HCT116 (cell line): ENCODE measurements at regions not wholly inside any gene's neighbourhood (a gene's known extent, or its start where the extent isn't known, plus 50 kb on each side); places are given as distances from the start of the nearest gene placed in this dataset.

ENCODE experiments used
- POLR2A ChIP-seq: IDR thresholded peaks from 2 replicates; pipeline ENCODE4 v1.7.0; 2011; ENCODE audit warnings: borderline replicate concordance; ENCODE audit not compliant: insufficient read depth, insufficient read length; ENCODE audit errors: extremely low read depth
- TF ChIP-seq, protein P1 (sequence below), 3 experiments: fragments of 200-600 bp in 1 of 3; sonication (generic) in 1 of 3; IDR thresholded peaks in 2 of 3; conservative IDR thresholded peaks in 1 of 3; 2 replicates each; pipeline ENCODE4 v1.5.1; 2012 to 2017; ENCODE audit warnings: low read depth in 2 of 3, low read length in 2 of 3, antibody characterized with exemption in 1 of 3, borderline replicate concordance in 1 of 3, control low read depth in 1 of 3, mild to moderate bottlenecking in 1 of 3, mixed read lengths in 1 of 3, mixed run types in 1 of 3, moderate library complexity in 1 of 3; ENCODE audit not compliant: insufficient read depth in 1 of 3

- TF ChIP-seq POLR2A = no peak
- TF ChIP-seq, protein P1, sequence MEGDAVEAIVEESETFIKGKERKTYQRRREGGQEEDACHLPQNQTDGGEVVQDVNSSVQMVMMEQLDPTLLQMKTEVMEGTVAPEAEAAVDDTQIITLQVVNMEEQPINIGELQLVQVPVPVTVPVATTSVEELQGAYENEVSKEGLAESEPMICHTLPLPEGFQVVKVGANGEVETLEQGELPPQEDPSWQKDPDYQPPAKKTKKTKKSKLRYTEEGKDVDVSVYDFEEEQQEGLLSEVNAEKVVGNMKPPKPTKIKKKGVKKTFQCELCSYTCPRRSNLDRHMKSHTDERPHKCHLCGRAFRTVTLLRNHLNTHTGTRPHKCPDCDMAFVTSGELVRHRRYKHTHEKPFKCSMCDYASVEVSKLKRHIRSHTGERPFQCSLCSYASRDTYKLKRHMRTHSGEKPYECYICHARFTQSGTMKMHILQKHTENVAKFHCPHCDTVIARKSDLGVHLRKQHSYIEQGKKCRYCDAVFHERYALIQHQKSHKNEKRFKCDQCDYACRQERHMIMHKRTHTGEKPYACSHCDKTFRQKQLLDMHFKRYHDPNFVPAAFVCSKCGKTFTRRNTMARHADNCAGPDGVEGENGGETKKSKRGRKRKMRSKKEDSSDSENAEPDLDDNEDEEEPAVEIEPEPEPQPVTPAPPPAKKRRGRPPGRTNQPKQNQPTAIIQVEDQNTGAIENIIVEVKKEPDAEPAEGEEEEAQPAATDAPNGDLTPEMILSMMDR (IDR thresholded peaks at IDR 0.05 in 2 of 3, conservative IDR thresholded peaks at IDR 0.05 in 1 of 3; ENCODE audit: borderline replicate concordance in 1 of 3, insufficient read depth in 1 of 3, low read depth in 2 of 3, low read length in 2 of 3) = no peak
Observed at GRCh38 chr13:111952032-111952431, 114.9 kb upstream of the SOX1 start.
